ENCODE measurements at regions not wholly inside any gene's neighbourhood (a gene's known extent, or its start where the extent isn't known, plus 50 kb on each side); places are given as distances from the start of the nearest gene placed in this dataset.
"Not testable (repeated sequence)": the region's sequence is repeated elsewhere in the genome, so short reads cannot be mapped to it uniquely, and the experiment has no call there.

DNA sequence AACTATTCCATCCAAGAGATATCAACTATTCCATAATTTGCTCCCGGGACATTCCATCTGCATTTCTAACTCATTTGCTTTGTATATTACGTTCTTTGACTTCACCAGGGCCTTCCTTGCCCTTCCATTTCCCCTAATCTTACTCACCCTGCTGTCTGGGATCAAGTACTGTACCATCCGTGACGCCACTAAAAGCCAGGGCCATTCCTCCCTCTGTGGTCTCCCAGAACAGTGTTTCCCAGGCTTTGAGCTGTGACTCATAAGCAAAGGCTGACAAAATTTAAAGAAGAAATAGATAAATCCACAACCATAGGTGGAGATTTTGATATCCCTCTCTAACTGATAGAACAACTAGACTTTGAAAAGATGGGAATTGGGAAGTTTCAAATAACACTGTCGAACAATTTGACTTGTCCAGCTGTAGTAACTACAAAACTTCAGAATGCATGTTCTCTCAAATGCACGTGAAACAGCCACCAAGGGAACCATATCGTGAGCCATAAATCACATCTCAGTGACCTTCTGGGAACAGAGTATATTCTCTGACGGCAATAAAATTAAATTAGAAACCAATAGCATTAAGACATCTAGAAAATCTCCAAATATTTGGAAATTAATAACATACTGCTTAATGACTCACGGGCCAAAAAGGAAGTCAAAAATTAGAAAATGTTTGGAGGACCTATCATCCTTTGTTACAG, 501.0 kb downstream of the SETD4 start:
- DNase-seq, result no peak

DNA sequence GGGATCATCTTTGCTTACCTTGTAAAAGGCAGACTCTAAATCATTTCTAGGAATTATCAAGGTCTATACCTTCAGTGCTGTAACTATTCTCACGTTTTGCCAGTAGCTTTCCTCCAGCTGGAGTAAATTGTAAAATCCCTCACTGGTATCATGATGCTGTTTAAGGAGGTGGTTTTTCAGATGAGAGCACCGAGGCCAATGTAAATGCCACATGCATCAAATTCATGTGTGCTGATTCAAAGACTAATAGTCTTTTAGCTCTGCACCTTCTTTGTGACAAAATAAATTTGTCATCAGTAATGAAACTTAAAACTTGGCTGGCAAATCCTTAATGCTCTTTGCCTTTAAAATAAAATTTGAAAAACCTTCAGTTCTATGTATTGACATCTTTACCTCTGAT, 503.8 kb downstream of the SETD4 start:
- no peak for DNase-seq

DNA sequence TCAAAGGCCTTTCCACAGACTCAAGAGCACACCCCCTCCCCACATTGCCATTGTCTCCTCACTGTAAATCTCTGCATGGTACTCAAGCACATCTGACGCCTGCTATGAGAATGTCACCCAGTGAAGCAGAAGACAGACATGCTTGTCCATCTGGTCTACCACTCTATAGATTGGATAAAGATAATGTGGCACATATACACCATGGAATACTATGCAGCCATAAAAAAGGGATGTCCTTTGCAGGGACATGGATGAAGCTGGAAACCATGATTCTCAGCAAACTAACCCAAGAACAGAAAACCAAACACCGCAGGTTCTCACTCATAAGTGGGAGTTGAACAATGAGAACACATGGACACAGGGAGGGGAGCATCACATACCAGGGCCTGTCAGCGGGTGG, 503.4 kb upstream of the RUNX1 start:
- DNase-seq, result not testable (repeated sequence)

DNA sequence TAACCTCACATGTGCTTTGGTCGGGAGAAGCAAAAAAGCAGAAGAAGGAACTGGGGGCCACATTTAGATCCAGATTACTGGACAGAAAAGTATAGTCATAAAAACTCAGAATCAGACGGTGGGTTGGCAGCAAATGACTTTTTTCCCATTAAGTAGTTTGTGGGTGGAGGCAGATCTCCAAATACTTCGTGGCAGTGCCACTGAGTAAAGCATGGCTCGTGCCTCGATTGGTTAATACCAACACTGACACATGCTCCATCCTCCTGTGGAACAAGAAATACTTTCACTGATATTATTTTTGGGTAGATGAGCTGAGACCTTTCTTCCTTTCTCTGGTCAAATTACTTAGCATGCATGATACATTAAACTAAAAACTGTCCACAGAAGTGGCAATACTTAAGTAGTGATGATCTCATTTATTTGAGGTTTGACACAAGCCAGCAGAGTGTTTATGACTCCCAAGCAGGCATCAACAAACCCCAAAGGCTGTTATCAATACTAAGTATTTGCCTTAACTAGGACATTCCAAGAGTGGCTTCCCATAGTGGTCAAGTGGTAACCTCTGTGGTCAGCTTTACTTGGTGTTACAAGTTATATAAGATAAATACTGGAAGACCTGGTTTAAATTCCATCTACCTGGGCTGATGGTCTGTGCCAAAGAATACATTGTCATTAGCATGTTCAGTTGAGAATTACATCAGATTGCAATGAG, 500.0 kb upstream of the RUNX1 start:
- DNase-seq, result no peak

DNA sequence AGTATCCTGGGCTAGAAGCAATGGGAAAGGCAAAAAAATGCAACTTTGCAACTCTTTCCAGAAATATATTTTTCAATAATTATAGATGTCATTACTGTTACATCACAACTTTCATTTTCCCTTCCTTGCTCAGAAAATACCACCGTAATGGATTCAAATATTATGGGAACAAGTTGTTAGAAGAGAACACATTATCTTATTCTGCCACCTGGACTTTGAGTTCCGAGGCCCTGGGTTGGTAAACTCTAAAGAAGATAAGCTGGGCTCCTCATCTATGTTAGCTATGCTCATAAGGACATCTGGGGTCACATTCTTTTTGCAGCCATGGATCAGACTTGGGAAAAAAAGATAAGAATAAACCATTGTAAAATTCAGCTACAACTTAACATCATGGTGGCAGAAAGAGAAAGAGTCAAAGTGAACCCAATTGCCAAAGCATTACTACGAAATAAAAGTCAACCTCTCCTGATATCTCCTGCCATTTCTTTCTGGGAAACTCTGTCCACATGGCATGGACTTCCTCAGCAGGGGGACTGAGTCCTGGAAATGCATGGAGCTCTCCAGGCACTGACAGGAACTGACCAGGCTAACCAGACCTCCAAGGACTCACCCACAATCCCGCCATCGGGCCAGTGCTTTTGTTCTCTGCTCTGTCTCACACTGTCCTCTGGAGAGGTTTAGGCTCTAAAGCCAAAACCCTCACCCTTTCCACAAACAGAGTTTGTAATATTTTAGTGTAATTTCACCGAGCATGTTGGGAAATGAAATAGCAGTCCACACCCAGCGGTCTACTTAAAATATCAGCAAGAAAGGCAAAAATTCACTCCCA, 499.1 kb upstream of the RUNX1 start:
- no peak for DNase-seq

DNA sequence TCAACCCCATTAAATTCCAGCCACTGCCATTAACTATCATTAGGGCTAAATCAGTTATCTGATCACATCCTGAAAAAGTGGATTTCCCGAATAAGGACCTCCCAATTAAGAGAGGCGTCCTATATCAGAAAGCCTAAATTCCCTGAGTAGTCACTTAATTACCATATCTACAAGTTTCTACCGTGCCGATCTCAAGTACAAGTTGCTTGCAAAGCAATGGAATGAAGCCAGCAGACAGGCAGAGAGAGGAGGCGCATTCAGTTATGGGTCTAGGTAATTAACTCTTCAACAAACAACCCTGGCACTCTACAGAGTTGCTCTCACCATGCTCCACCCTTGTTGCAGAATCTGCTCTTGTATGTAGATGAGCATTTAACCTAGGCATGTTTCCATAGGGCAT, 494.6 kb upstream of the RUNX1 start:
- no peak for DNase-seq

DNA sequence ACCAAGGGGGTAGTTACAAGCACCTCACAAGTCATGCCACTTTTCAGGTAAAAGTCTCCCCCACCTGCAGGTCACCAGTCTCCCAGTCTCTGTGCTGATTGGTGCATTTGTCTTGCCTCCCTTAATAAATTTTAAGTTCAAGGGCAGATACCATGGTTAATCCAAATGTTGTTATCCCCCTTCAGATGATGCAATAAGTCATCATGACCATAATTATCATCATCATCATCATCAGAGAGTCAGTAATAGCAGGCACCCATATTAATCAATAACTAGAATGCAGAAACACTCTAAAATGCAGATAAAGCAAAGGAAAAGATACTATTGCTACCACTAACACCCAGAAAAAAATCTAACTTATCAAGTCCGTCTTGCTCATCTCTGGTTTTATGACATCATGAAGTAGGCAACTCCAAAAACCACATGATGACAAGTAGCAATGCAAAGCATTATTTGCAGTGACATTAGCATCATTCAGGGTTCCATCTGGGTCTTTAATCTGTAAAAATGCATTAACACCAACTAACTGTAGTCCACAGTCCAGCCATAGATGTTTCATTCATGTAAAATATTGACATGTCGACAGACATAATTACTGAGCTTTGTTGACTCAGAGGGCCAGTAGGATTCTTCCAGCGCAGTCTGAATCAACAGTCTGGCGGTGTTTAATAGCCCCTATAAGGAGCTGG, 492.0 kb upstream of the RUNX1 start:
- no peak for DNase-seq

DNA sequence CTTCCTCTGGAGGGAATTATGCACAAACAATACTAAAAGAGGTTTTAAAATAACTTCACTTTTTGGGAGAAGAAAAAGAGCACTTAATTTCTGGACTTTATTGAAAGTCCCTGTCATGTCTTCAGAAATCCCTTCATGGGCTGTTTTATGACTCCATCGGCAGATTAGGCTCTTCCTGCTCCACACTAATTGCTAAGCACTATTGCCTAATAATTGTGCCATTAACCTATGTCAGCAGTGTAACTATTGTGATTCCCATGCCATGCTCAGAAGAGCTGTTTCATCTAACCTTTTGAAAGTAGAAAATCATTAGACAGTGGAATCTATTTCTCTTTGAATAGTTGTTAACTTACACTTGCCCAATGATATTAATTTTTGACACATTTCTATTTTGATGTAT, 489.3 kb upstream of the RUNX1 start:
- DNase-seq, result no peak

DNA sequence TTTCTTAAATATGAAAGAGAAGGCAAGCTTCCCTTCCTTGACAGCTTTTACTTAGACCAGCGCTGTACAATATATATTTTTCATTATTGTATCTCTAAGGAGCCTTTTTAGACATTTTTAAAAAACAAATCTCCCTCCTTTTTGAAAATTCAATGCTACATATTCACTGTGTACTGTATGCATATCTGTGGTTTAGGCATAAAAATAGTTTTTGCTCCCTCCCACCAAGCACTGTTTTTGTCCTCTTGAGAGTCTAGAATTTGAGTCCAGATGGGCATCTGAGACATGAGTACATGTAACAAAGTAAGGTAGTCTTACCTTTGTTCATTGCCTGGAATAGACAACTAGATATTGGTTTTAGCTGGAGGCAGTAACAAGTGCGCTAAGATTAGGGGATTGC, 488.5 kb upstream of the RUNX1 start:
- no peak for DNase-seq

DNA sequence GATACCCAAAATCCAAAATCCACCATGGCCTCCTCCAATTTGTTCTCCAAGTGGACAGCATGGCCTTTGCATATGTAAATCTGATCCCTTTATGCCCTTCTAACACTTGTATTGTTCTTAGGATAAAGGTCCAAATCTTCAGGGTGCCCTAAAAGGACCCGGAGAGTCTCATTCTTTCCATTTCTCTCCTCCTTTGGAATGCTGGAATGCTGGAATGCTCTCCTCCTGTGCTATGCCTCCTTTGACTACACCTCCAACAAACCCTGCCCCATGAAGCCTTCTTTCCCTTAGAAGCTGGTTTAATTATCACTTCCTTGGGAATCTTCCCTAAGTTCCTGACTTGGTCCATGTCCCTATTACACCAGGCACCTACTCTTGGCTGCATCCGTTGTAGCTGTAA, 484.8 kb upstream of the RUNX1 start:
- DNase-seq, result no peak

DNA sequence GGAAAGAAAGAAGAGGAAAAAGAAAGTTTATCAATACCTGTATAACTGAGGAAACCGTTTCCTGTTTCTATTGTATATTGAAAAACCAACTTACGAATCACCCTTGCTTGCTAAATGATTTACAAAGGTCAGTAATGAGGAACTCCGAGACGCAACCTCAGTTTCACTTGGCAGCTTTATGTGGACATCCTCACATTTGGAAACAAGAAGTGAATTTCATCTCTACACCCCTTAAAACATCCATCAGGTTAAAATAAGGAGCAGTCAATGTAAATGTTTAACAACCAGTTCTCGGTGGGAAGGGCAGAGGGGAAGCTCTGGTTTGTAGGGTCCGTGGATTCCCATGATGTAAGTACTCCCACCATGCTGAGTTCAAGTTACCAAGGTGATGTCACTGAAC, 481.7 kb upstream of the RUNX1 start:
- DNase-seq, result no peak

DNA sequence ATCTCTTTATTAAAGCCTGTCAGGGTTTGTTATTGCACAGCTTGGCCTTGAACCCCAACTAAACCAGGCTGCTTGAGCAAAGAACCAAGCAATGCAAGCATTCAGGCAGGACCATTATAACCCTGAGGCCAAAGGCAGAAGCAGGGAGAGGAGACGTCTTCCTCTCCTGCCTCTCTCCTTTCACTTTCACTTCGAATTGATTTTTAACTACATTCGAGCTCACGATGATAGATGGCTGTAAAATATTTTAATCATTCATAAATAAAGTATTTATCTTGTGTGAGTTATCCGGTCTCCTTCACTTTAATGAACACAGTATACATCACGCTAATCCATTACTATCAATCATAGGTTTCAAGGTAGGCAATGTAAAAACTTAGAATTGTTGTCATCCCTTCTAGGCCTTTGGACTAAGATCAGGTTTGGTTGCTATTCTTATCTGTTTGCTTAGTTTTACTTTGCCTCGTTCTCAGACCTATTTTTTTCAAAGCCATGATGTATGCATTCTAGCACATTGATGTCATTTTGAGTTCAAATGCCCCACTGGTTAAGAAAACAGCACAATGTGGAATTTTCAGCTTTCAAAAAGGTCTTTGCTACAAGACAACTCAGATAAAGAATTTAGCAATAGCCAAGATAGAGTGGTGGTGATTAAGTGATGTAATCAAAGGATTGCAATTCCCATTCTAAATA, 480.2 kb upstream of the RUNX1 start:
- DNase-seq, result no peak

DNA sequence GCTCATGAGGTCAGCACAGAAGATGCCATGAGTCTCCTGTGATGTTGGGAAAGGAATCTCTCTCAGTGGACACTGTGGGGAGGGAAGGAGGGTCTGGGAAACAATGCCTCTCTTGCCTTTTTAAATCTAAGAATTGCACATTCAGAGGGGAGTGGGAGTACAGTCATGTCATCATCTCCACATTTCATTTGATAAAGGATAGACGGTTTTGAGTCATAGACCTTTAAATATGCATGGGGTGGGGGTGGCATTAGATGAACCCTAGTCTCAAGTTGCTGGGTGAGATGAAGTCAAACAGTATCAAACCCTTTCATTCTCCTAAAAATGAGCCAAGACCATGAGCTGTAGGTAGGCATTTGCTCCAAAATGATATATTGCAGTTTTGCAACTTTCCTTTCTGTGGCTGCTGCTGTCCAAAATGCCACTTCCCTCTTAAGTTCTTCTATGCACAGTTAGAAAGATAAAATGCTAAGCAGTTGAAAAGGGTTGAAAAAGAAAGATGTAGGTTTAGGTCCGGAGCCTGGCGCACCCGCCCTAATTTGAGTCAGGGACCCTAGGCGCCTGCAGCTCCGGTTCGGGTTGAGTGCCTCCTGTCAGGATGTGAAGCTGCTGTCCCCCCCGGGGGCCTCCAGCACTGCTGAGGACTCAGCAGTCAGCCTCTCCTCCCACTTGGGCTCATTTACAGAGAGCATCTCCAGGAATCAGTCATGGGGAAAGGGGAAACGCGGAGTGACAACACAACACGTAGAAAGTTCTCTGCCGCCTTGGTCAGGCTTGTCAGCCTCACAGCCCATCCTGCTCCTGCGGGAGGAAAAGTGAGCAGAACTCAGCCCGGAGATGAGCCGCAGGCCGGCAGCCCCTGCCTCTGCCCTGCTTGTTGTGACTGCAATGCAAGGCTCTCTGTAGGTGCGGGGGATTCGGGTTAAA, 479.3 kb upstream of the RUNX1 start:
- peak; percentile 12 for DNase-seq

DNA sequence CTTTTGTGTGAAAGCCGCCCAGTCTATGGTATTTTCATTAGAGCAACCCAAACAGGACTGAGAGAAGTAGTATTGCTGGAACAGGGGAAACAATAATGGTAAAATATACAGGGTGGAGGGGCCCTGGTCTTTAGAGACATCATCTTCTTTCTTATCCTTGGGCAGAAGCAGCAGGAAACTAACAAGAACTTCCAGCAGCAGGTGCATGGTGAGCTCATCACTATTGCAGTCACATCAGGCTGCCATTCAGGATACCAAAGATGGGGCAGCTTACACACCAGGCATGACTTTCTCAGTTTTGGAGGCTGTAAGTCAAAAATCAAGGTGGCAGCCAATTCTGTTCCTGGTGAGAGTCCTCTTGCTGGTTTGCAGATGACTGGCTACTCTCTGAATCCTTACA, 478.3 kb upstream of the RUNX1 start:
- no peak for DNase-seq

DNA sequence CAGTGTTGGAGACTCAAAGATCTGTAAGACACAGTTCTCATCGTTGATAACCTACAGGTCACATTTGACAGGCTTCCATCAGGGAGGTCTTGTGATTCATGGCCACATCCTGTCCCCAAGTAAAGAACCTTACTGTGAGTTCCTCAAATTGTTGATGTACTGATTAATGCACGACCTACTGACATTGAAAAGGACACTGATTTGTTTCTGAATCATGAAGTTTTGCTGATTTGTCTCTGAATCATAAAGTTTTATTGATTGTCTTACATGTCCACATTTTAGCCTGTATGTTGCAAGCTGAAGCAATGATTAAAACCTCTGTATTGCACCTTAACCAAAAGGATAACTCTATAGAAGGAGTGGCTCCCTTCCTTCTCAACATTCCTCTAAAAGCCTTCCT, 476.3 kb upstream of the RUNX1 start:
- DNase-seq, result no peak

DNA sequence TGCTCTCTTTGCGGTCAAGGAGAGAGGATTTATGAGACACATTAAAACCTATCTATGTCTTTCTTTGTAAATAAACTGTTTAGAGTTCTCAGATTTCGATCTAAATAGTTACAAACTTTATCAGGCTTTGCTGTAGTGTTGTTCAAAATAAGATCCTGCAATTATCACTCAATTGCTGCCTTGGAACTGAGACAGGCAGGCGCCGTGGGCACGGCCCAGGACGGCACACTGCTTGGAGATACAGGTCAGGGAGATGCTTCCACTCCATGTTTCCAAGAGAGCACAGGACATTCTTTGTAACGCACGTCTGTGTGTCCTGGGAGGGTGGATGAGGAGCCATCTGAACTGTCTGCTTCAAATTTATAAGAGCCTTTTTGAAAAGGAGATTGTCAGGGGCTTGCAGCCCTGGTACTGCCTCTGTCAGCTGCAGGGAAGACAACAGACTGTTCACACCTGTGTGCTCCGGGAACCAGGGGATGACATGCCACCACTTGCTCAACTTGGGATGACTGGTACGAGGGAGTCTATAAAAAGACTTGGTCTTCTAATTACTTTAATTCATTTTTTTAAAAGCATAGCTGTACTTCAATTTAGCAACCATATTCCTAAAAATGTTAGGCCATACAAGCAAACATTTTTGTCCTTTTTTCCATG, 472.9 kb upstream of the RUNX1 start:
- no peak for DNase-seq

DNA sequence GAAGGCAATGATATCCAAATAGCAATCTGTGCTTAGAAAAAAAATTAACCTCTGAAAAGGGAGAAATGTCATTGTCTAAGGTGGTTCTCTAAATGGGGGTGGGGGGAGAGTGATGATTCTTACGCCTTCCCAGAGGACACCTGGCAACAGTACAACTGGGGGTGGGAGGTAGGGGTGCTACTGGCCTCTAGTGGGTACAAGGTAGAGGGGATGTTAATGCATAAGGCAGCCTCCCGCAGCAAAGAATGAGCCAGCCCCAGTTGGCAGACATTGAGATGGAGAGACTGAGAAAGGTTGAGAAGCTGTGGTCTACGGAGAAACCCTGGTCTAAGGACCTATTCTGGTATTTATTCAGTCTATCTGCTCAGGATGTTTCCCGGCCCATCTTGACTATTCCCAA, 472.2 kb upstream of the RUNX1 start:
- DNase-seq, result no peak

DNA sequence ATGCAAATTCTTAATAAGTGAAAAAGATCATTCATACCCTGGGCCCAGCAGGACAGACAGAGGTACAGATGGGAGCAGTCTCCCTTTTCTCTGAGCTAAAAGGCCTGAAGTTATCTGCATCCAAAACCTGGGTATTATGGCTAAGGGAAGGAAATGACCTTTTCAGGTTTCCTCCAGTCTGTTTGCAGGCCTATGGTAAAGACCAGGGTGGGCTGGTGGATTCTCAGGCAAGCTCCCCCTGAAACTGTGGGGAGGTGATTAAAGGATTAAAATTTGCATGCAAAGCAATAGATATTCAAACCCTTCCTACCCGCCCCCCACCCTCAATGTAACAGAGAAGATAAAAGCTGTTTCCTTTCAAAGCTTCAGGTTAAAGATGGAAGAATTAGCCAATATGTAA, 471.8 kb upstream of the RUNX1 start:
- no peak for DNase-seq

DNA sequence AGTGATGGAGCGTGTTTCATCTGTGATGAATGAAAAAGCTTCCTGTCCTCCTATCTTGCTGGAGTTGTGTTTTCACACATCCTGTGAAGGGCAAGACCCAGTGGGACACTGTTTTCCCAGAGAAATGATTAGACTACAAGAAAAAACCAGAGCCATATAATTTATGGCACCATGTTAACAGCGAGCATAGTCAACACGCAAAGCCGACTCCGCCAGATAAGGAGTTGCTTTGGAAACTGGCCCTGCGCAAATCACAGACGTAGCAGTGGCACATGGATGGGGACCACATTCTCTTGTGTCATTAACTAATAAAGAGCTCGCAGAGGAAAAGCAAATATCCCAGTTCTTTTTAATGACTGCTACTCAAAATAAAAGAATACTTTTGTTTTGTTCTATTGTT, 471.2 kb upstream of the RUNX1 start:
- DNase-seq, result no peak

DNA sequence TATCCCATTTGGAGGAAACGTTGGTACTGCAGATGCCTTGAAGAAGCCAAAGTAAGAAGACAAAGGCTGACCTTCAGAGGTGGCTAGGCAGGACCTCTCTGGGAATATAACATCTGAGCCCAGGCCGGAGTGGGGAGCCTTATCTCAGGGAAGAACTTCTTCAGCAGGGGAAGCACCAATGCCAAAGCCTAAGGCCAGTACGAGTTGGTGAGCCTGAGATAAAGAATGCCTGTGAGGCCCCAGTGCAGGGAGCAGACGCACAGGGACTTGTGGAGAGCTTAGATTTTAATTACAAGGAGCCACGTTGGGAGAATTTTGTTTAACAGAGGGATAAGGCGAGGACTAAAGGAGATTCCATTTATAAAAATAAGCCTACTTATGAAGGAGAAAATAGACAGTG, 468.8 kb upstream of the RUNX1 start:
- DNase-seq, result no peak

DNA sequence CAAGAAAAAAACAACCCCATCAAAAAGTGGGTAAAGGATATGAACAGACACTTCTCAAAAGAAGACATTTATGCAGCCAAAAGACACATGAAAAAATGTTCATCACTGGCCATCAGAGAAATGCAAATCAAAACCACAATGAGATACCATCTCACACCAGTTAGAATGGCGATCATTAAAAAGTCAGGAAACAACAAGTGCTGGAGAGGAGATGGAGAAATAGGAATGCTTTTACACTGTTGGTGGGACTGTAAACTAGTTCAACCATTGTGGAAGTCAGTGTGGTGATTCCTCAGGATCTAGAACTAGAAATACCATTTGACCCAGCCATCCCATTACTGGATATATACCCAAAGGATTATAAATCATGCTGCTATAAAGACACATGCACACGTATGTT, 467.2 kb upstream of the RUNX1 start:
- not testable (repeated sequence) for DNase-seq
